Loucy (cell line): ENCODE measurements at regions not wholly inside any gene's neighbourhood (a gene's known extent, or its start where the extent isn't known, plus 50 kb on each side); places are given as distances from the start of the nearest gene placed in this dataset.

Source experiments
- H2AFZ ChIP-seq: fragments of 200-600 bp; sonication (generic); 2 replicates; pipeline ENCODE4 v1.6.0; 2016; ENCODE audit warnings: antibody characterized with exemption, mild to moderate bottlenecking, low read length, moderate library complexity
- H3F3A ChIP-seq: fragments of 200-600 bp; 2 replicates; pipeline ENCODE4 v1.6.0; 2016; ENCODE audit warnings: antibody characterized with exemption, low read depth, mild to moderate bottlenecking
- H3K27me3 ChIP-seq: fragments of 200-600 bp; sonication (generic); 2 replicates; pipeline ENCODE4 v1.6.1; 2014; ENCODE audit warnings: low read length, mild to moderate bottlenecking; ENCODE audit not compliant: insufficient read depth, poor library complexity, severe bottlenecking
- H3K36me3 ChIP-seq: fragments of 200-600 bp; sonication (generic); 2 replicates; pipeline ENCODE4 v1.6.1; 2016; ENCODE audit warnings: low read length; ENCODE audit not compliant: insufficient read depth
- H3K4me1 ChIP-seq: fragments of 200-600 bp; sonication (generic); 2 replicates; pipeline ENCODE4 v1.5.1; 2014; ENCODE audit warnings: low read length, mild to moderate bottlenecking; ENCODE audit not compliant: insufficient read depth, poor library complexity, severe bottlenecking
- H3K4me2 ChIP-seq: fragments of 200-600 bp; sonication (generic); 2 replicates; pipeline ENCODE4 v1.6.0; 2014; ENCODE audit warnings: antibody characterized with exemption, low read length, low read depth, mild to moderate bottlenecking; ENCODE audit not compliant: poor library complexity, severe bottlenecking
- H3K4me3 ChIP-seq: fragments of 200-600 bp; sonication (generic); 2 replicates; pipeline ENCODE4 v1.5.1; 2014; ENCODE audit warnings: low read length, mild to moderate bottlenecking, mixed read lengths; ENCODE audit not compliant: poor library complexity, severe bottlenecking
- H3K79me2 ChIP-seq: fragments of 200-600 bp; sonication (generic); 2 replicates; pipeline ENCODE4 v1.6.1; 2014; ENCODE audit warnings: low read length; ENCODE audit not compliant: insufficient read depth
- H3K9ac ChIP-seq: fragments of 200-600 bp; sonication (generic); 2 replicates; pipeline ENCODE4 v1.6.0; 2014; ENCODE audit warnings: mild to moderate bottlenecking, low read depth, low read length, moderate library complexity; ENCODE audit not compliant: poor library complexity, severe bottlenecking
- H3K9me2 ChIP-seq: fragments of 200-600 bp; sonication (generic); replicated peaks from 2 replicates; pipeline ENCODE4 v1.6.1; 2016; ENCODE audit warnings: low read depth, low read length, mixed read lengths
- H3K9me3 ChIP-seq: fragments of 200-600 bp; sonication (generic); 2 replicates; pipeline ENCODE4 v1.6.1; 2014; ENCODE audit warnings: mild to moderate bottlenecking, antibody characterized with exemption, low read length, low read depth; ENCODE audit not compliant: insufficient read depth
- H4K20me1 ChIP-seq: fragments of 200-600 bp; sonication (generic); 2 replicates; pipeline ENCODE4 v1.6.0; 2014; ENCODE audit warnings: antibody characterized with exemption, low read length, mild to moderate bottlenecking; ENCODE audit not compliant: insufficient read depth, poor library complexity, severe bottlenecking
- CTCF ChIP-seq: fragments of 200-600 bp; sonication (generic); conservative IDR thresholded peaks from 2 replicates; pipeline ENCODE4 v1.5.1; 2014; ENCODE audit warnings: mild to moderate bottlenecking, antibody characterized with exemption, low read length
- EZH2phosphoT487 ChIP-seq: fragments of 200-600 bp; IDR thresholded peaks from 2 replicates; pipeline ENCODE4 v1.6.1; 2018; ENCODE audit warnings: antibody characterized with exemption, mild to moderate bottlenecking, moderate library complexity, borderline replicate concordance

DNA sequence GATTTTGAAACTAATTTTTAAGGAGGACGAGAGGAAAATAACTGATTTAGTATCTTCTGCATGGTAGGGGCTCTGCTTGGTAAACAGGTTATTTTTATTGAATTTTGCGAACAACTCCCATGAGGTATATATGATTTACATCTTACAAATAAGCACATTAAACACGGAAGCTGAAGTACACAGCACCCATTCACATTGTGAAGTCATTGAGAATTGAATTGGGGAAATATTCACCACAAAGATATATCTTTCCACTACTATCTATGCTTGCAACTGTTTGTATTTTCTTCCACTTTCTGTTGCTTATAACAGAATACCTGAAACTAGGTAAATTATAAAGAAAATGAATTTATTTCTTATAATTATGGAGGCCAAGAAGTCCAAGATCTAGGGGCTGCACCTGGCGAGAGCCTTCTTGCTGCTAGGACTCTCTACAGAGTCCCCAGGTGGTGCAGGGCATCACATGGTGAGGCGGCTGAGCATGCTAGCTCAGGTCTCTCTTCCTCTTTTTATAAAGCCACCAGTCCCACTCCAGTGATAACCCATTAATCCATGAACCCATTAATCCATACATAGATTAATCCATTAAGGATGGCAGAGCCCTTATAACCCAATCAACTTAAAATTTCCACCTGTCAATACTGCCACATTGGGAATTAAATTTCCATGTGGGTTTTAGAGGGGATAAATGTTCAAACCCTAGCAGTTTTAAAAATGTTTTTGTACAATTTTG is 79.0 kb upstream of the ZNF608 start:
- Histone ChIP-seq H3K79me2 (no peaks in the 10 kb centered on the region), H3K36me3 (no peaks in the 10 kb centered on the region), H3K9me2 (no peaks in the 10 kb centered on the region), H3K4me2 (no peak overlapping the region), H3K9me3 (no peaks in the 10 kb centered on the region), H3K4me3 (no peak overlapping the region), H2AFZ (no peak overlapping the region), H3F3A (no peaks in the 10 kb centered on the region), H3K27me3 (no peaks in the 10 kb centered on the region), H3K9ac (no peak overlapping the region), H3K4me1 (no peaks in the 10 kb centered on the region), H4K20me1 (no peaks in the 10 kb centered on the region)
- TF ChIP-seq CTCF (no peak), EZH2phosphoT487 (no peak)

- H3K4me3 ChIP-seq: no peak overlapping the region
- no peak overlapping the region for H3K4me2 ChIP-seq
Observed at GRCh38 chr5:124825983-124826337, 79.5 kb upstream of the ZNF608 start.

DNA sequence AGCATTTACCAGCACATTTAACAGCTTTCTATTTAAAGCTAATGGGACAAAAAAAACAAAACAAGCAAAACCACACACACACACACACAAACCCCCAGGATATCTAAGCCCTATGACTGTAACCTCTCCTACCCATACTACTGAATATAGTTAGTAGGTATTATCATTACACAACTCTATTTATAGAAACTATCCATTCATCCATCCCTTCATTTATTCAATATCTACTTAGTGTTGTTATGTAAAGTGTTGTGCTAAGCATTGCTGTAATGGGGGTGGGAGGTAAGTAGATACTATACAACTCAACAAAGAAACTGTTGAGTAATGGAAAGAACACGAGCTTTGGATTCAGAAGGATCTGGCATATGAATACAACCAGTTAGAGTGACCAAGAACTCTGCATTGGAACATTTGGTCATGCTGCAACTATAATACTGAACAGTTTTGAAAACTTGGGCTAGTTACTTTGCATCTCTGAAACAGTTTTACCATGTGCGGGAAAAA is 82.3 kb upstream of the ZNF608 start:
- Histone ChIP-seq H3K27me3 (no peaks in the 10 kb centered on the region), H3K36me3 (no peaks in the 10 kb centered on the region), H3F3A (no peaks in the 10 kb centered on the region), H3K9ac (no peak overlapping the region), H3K4me3 (no peak overlapping the region), H3K4me1 (no peaks in the 10 kb centered on the region), H3K9me3 (no peaks in the 10 kb centered on the region), H3K9me2 (no peaks in the 10 kb centered on the region), H3K4me2 (no peak overlapping the region), H4K20me1 (no peaks in the 10 kb centered on the region), H2AFZ (no peak overlapping the region), H3K79me2 (no peaks in the 10 kb centered on the region)
- TF ChIP-seq EZH2phosphoT487: no peak
- no peak for TF ChIP-seq CTCF

More at GRCh38 chr5:124825983-124826337, 79.5 kb upstream of the ZNF608 start:
- Histone ChIP-seq H3K4me1 (no peaks in the 10 kb centered on the region), H4K20me1 (no peaks in the 10 kb centered on the region), H3K36me3 (no peaks in the 10 kb centered on the region), H2AFZ (no peak overlapping the region), H3K79me2 (no peaks in the 10 kb centered on the region), H3K9me2 (no peaks in the 10 kb centered on the region), H3F3A (no peaks in the 10 kb centered on the region), H3K9me3 (no peaks in the 10 kb centered on the region), H3K9ac (no peak overlapping the region), H3K27me3 (no peaks in the 10 kb centered on the region)
- TF ChIP-seq EZH2phosphoT487: no peak
- TF ChIP-seq CTCF: no peak
